Thyroid gland (tissue), 4 donors: ENCODE measurements at regions not wholly inside any gene's neighbourhood (a gene's known extent, or its start where the extent isn't known, plus 50 kb on each side); places are given as distances from the start of the nearest gene placed in this dataset.

Experiments used
- DNase-seq, 2 donors: peaks; one replicate each; pipeline ENCODE4 v3.0.0-alpha.2; 2019
- H3K27ac ChIP-seq, 3 donors: fragments of 200-600 bp; sonication (generic); 1 replicate in 2 of 3; 2 replicates in 1 of 3; pipeline ENCODE4 v1.5.1; 2016 to 2019; ENCODE audit warnings: mild to moderate bottlenecking in 1 of 3, moderate library complexity in 1 of 3
- H3K27me3 ChIP-seq: fragments of 200-600 bp; sonication (generic); one replicate; pipeline ENCODE4 v1.5.1; 2019
- H3K36me3 ChIP-seq, 2 donors: fragments of 200-600 bp; sonication (generic); one replicate each; pipeline ENCODE4 v1.5.1; 2016 to 2019
- H3K4me1 ChIP-seq, 2 donors: fragments of 200-600 bp; sonication (generic); one replicate each; pipeline ENCODE4 v1.5.1; 2017 to 2019
- H3K4me3 ChIP-seq, 3 donors: fragments of 200-600 bp; sonication (generic); replicated peaks in 1 of 3; 1 replicate in 2 of 3; 2 replicates in 1 of 3; pipeline ENCODE4 v1.5.1; 2016; ENCODE audit warnings: mild to moderate bottlenecking in 1 of 3
- H3K9me3 ChIP-seq: fragments of 200-600 bp; sonication (generic); one replicate; pipeline ENCODE4 v1.5.1; 2017
- CTCF ChIP-seq, 6 experiments: fragments of 200-600 bp in 3 of 6; fragments of 450-650 bp in 3 of 6; sonication (generic) in 3 of 6; IDR thresholded peaks; one replicate each; pipeline ENCODE4 v1.5.1; 2016 to 2019; ENCODE audit warnings: antibody characterized with exemption in 6 of 6, mild to moderate bottlenecking in 2 of 6, inconsistent platforms in 1 of 6, moderate library complexity in 1 of 6
- POLR2A ChIP-seq, 2 donors: fragments of 450-650 bp; IDR thresholded peaks; one replicate each; pipeline ENCODE4 v1.6.1; 2017; ENCODE audit warnings: antibody characterized with exemption in 2 of 2, mild to moderate bottlenecking in 2 of 2, moderate library complexity in 1 of 2
- WGBS, 2 donors: methylation state at CpG; one replicate each; pipeline ENCODE4 v1.1.5; 2017; 5-methylcytosine and 5-hydroxymethylcytosine counted together
- intact Hi-C: fragments of 100-400 bp; cut with DNase I; formaldehyde crosslinking; loops from one replicate; pipeline ENCODE4 v1.15.1; 2023

DNA sequence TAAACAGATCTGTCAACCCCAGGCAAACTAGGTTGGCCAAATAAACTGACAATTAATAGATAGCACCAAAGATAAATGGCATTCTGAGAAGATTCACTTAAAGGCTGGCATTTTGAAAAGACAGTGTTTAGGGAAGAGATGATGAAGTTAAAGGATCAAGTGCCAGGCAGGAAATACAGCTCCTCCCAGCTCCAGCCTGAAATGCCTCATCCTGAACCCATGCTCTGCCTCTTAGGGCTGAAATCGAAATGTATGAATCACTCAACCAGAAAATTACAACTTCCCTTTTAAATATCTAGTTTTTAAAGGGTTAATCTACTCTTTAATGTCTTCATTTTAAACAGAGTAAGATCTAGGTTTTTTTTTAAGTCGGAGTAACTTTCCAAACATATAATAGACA, 171.2 kb upstream of the UBL3 start:
- Histone ChIP-seq H3K4me3 (no peak overlapping the region), H3K27me3 (no peaks in the 10 kb centered on the region), H3K27ac (no peak overlapping the region), H3K4me1 (peaks cover 11 to 17% of the 10 kb centered on the region in 2 donors), H3K36me3 (no peaks in the 10 kb centered on the region), H3K9me3 (no peaks in the 10 kb centered on the region)
- intact Hi-C loops = no loop called here
- no peak for TF ChIP-seq POLR2A (IDR thresholded peaks at IDR 0.05)
- TF ChIP-seq CTCF (IDR thresholded peaks at IDR 0.05) = no peak
- 64 to 74% methylated on average over 2 of the region's 2 CpGs for WGBS, 2 donors
- DNase-seq = no peak

GRCh38 chr13:30020726-30021312, 170.4 kb upstream of the UBL3 start:
- TF ChIP-seq CTCF (IDR thresholded peaks at IDR 0.05) (no peak), POLR2A (IDR thresholded peaks at IDR 0.05) (no peak)
- no peaks in the 10 kb centered on the region for H3K36me3 ChIP-seq
- no peak overlapping the region for H3K27ac ChIP-seq
- peaks cover 9 to 11% of the 10 kb centered on the region in 2 donors for H3K4me1 ChIP-seq
- intact Hi-C loops = no loop called here
- no peaks in the 10 kb centered on the region for H3K9me3 ChIP-seq
- H3K4me3 ChIP-seq = no peak overlapping the region
- H3K27me3 ChIP-seq = no peaks in the 10 kb centered on the region
- no peak for DNase-seq
- 87 to 96% methylated on average over 2 to 4 of the region's 4 CpGs for WGBS, 2 donors

- H3K27ac ChIP-seq = no peak overlapping the region
- DNase-seq = no peak
- H3K9me3 ChIP-seq = no peaks in the 10 kb centered on the region
- WGBS, 2 donors = 68 to 71% methylated on average over 15 of the region's 15 CpGs
- H3K36me3 ChIP-seq = no peaks in the 10 kb centered on the region
- peaks cover under 1 to 2% of the 10 kb centered on the region in 2 donors for H3K4me1 ChIP-seq
- no peak for TF ChIP-seq POLR2A (IDR thresholded peaks at IDR 0.05)
- TF ChIP-seq CTCF (IDR thresholded peaks at IDR 0.05) = no peak
- no peak overlapping the region for H3K4me3 ChIP-seq
- intact Hi-C loops = no loop called here
- no peaks in the 10 kb centered on the region for H3K27me3 ChIP-seq
Observed at GRCh38 chr13:30019648-30020626, 169.5 kb upstream of the UBL3 start.

GRCh38 chr13:30017880-30018279, 167.5 kb upstream of the UBL3 start:
- intact Hi-C loops = no loop called here
- 75 to 94% methylated on average over 3 to 4 of the region's 4 CpGs for WGBS, 2 donors

More at GRCh38 chr13:30017880-30018279, 167.5 kb upstream of the UBL3 start:
- no peak for DNase-seq
- TF ChIP-seq POLR2A (IDR thresholded peaks at IDR 0.05) (no peak), CTCF (IDR thresholded peaks at IDR 0.05) (no peak)
- H3K4me1 ChIP-seq = no peaks in the 10 kb centered on the region
- no peak overlapping the region for H3K4me3 ChIP-seq
- no peaks in the 10 kb centered on the region for H3K36me3 ChIP-seq
- H3K9me3 ChIP-seq = no peaks in the 10 kb centered on the region
- H3K27me3 ChIP-seq = no peaks in the 10 kb centered on the region
- no peak overlapping the region for H3K27ac ChIP-seq
